ENCODE measurements at regions not wholly inside any gene's neighbourhood (a gene's known extent, or its start where the extent isn't known, plus 50 kb on each side); places are given as distances from the start of the nearest gene placed in this dataset.
"Not testable (repeated sequence)": the region's sequence is repeated elsewhere in the genome, so short reads cannot be mapped to it uniquely, and the experiment has no call there.

DNA sequence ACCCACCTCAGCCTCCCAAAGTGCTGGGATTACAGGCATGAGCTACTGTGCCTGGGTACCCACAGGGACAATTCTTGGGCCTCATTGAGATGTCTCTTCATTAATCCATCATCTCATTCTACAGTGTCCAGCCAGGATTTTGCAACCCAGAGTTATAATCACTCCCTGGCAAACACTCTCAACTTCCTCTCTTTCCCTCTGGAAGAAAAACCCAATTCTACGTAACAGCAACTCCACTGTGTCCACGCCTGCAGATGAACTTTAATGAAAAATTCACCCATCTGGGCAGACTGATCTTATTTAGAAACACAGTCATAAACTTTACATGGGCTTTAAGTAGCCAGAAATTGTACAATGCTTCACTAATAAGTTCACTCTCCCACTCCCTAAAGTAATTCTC is 90.1 kb upstream of the ABCC4 start:
- no peak for DNase-seq

DNA sequence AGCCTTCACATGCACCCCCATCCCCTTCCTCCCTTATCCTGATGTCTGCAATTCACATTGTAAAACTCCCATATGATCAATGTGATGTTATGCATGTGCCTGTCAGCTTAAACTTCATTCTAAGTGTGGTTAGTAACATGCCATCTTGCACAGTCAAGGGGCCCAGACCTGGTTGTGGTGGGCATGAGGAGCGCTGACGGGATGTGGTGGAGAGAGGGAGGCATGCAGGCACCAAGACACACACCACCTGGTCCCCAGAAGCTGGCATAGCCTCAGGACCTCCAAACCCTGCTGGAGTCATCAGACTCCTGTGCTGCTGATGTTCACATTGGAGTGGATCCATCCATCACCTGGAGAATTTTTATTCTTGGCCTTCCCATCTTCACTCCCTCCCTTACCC is 90.5 kb upstream of the ABCC4 start:
- DNase-seq: no peak

GRCh38 chr13:95392597-95392996 is 91.3 kb upstream of the ABCC4 start:
- DNase-seq: no peak

- DNase-seq: peak; percentile 61
Observed at GRCh38 chr13:95403349-95404140, 102.3 kb upstream of the ABCC4 start.

DNA sequence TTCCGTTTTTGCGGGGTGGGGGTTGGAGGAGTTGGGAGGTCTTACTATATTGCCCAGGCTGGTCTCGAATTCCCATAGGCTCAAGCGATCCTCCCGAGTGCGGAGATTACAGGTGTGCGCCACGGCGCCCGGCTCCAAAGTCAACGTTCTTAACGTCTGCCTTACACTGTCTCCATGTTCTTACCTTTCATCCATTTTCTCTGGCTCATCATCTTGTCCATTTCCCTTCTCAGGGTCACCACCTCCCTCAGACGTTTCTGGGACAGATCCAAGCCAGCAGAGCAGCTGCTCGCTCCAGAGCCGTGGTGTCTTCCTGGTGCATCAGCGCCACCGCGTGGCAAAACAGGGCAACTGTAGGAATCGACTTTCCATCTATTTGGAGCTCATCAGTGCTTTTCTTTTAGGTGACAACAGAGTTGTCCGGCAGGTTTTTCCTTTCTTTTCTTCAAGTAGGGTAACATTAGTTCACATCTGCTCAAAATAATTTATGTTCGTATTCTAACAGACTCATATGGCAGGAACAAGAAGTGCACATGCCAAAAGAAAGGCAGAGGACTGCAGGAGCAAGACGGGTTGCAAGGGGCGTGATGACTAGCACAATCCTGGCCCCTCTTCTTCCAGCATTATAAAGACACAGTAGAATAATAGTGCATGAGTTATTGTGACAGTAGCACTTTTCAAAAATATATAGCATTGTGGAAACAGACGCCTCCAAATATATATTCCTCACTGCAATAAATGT is 103.1 kb upstream of the ABCC4 start:
- DNase-seq: peak; percentile 62

- DNase-seq: no peak
Observed at GRCh38 chr13:95406176-95406575, 104.9 kb upstream of the ABCC4 start.

GRCh38 chr13:95411428-95412040 is 110.3 kb upstream of the ABCC4 start:
- DNase-seq: no peak

DNA sequence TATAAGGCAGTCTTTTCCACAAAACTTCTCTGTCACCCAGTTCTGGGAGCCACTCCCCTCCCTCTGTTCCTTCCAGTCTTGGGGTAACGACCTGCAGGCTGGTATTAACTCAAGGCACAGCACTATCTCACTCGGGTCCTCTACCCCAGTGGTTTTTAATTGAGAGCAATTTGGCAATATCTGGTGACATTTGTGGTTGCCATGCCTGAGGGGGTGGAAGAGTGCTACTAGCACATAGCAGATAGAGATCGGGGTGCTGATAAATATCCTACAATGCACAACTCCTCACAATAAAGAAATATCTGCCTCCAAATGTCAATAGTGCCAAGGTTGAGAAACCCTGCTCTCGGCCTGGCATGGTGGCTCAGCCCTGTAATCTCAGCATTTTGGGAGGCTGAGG is 117.7 kb upstream of the ABCC4 start:
- DNase-seq: no peak

DNA sequence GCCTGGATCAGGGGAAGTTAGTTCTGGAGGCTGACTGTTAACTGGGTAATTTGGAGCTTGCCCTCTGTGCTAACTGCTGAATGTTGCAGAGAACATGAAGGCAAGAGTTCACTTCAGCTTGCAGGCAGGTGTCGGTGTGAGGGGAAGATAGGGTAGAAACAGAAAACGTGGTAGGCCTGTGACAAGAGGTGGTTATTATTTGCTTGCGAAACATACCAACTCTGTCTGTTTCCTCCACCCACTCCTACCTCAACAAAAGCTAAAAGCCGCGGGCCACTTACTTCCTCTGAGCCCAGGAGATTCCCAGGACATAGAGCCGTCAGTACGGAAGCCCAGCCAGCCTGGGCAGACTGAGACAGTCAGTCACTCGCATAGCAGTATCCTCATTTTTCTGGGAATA is 119.2 kb upstream of the ABCC4 start:
- no peak for DNase-seq

DNA sequence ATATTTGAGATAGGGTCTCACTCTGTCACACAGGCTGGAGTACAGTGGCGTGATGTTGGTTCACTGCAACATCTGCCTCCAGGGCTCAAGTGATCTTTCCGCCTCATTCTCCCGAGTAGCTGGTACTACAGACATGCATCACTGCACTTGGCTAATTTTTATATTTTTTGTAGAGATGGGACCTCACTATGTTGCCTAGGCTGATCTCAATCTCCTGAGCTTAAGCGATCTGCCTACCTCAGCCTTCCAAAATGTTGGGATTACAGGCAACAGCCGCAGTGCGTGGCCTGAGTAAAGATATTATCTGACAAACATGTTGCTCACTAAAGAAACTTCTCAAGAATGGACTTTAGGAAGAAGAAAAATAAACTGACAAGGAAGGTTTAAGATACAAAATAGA is 125.4 kb upstream of the ABCC4 start:
- DNase-seq: no peak

GRCh38 chr13:95430525-95430924 is 122.0 kb upstream of the CLDN10 start:
- DNase-seq: not testable (repeated sequence)

GRCh38 chr13:95432141-95432540 is 120.4 kb upstream of the CLDN10 start:
- DNase-seq: no peak

DNA sequence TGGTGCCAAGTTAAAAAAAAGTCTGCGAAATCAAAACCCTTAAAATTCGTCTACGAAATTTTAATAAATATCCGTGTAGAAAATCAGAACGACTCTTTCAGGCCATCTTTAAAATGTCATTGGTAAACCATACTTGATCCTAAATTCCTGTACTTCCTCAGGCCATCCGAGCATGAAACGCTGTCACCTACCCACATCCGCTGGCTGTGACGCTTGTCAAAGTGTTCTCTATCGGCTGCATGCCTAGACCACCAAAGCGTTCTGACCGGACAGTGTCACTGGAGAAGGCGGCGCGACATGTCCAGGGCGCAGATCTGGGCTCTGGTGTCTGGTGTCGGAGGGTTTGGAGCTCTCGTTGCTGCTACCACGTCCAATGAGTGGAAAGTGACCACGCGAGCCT is 119.0 kb upstream of the CLDN10 start:
- no peak for DNase-seq

- no peak for DNase-seq
Observed at GRCh38 chr13:95434111-95434510, 118.4 kb upstream of the CLDN10 start.

DNA sequence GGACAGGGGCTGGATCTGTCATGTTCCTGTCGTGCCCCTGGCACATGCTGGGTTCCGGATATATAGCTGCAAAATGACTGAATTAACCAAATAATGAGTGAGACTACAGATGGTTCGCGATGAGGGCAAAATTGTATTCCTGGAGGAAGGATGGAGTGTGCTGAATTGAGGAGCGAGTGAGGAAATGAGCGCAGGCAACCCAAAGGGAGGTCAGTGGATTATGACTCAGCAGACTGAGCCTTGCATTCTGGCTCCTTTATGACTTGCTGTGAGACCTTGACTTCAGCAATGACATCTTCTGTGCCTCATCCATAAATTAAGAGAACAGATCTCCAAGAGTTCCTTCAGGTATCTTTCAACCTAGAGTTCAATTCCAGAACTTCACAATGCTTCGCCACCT is 115.0 kb upstream of the CLDN10 start:
- no peak for DNase-seq

- no peak for DNase-seq
Observed at GRCh38 chr13:95438297-95438696, 114.2 kb upstream of the CLDN10 start.

DNA sequence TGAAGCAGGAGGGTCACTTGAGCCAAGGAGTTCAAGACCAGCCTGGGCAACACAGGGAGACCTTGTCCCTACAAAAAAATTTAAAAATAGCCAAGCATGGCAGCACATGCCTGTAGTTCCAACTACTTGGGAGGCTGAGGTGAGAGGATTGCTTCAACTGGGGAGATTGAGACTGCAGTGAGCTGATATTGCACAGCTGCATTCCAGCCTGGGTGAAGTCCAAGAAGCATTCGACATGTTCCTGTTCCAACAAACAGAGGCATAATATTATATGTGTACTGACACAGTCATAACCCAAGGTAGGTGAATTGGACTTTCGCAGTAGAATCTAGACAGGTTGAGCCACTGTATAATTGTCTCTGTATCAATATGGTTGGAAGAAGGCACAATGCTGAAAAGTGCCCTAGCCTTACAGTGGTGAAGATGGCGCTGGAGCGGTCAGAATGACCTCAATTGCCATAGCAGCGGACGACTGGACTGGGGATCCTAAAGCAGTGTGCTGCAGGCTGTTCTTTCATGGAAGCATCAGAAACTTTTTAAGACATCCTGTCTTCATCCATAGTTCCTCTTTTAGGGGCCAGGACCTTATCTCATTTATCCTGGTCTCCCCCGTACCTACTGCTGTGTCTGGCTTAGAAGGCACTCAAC is 112.0 kb upstream of the CLDN10 start:
- no peak for DNase-seq

- DNase-seq: no peak
Observed at GRCh38 chr13:95441326-95441725, 111.2 kb upstream of the CLDN10 start.

- no peak for DNase-seq
Observed at GRCh38 chr13:95444006-95444730, 108.4 kb upstream of the CLDN10 start.

DNA sequence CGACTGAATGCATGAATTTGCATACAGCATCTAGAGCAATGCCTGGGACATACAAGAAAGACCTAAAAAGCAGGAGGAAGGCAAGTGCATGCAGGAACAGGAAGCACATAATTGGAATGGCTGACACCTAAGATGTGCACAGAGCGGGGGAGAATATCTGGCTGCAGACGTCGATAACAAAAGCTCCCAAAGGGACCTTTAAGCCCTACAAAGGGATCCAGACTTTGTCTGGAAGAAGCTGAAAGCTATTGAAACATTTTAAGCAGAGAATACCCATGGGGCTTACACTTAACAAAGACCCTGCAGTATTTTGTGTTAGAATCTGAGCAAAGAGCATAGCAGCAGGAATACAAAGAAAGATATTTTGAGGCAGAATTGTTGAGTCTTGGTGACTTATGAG is 107.4 kb upstream of the CLDN10 start:
- no peak for DNase-seq

- DNase-seq: no peak
Observed at GRCh38 chr13:95447814-95448213, 104.7 kb upstream of the CLDN10 start.

DNA sequence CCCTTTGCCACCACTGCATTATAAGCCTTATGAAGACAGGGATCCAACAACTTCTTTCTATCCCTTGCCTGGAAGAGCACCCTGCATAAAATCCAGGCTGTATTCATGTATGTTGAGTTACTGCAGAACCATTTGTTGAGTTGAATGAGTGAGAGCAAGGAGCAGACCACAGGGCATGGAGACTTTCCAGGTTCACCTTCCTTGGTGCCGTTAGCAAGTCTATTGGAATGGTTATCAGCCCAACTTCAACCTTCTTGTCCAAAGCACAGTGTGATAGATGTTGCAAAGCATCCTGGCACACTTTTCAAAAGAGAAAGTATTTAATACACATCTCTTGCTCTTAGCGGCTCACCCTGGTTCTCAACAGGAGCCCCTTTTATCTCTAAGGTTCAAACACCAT is 100.9 kb upstream of the CLDN10 start:
- DNase-seq: no peak

- no peak for DNase-seq
Observed at GRCh38 chr13:95452375-95452774, 100.1 kb upstream of the CLDN10 start.

All from NCI-H2227 treated with DMSO at 0.1 percent for 48 hours (cell line).